H1 (cell line): ENCODE measurements at regions not wholly inside any gene's neighbourhood (a gene's known extent, or its start where the extent isn't known, plus 50 kb on each side); places are given as distances from the start of the nearest gene placed in this dataset.

Source experiments
- CTCF ChIA-PET: fragments of 300-600 bp; sonication (Branson Sonifier 250); formaldehyde crosslinking; loops from one replicate; lab custom pipeline; 2021; ENCODE audit not compliant: partially characterized antibody; lab: Charles Lee
- POLR2A ChIA-PET: fragments of 300-600 bp; sonication (Branson Sonifier 250); formaldehyde crosslinking; loops from one replicate; lab custom pipeline; 2021; ENCODE audit warnings: inconsistent platforms; ENCODE audit not compliant: partially characterized antibody; lab: Charles Lee
- DNase-seq, 2 experiments: peaks; one replicate each; pipeline versions ENCODE4 v3.0.0 to v3.0.0-alpha.2; 2010 to 2022; ENCODE audit warnings: low spot score in 2 of 2, low read depth in 1 of 2, mixed read lengths in 1 of 2
- FAIRE-seq: peaks from 2 replicates; lab custom pipeline; 2011; peaks lifted over from hg19 to GRCh38; lab: Jason Lieb, UNC
- H2AFZ ChIP-seq: 2 replicates; pipeline ENCODE4 v1.8.1; 2012; ENCODE audit warnings: low read length, inconsistent platforms
- H2AK5ac ChIP-seq: 2 replicates; pipeline ENCODE4 v1.6.1; 2013; ENCODE audit warnings: low read depth, low read length
- H2BK120ac ChIP-seq: replicated peaks from 2 replicates; pipeline ENCODE3; 2013; ENCODE audit warnings: low read depth, low read length, inconsistent platforms
- H2BK12ac ChIP-seq: 2 replicates; pipeline ENCODE4 v1.6.1; 2013; ENCODE audit warnings: low read depth, low read length
- H2BK15ac ChIP-seq: 2 replicates; pipeline ENCODE4 v1.6.1; 2013; ENCODE audit warnings: low read length
- H2BK20ac ChIP-seq: 2 replicates; pipeline ENCODE4 v1.6.1; 2013; ENCODE audit warnings: low read length
- H2BK5ac ChIP-seq: 2 replicates; pipeline ENCODE4 v1.6.1; 2013; ENCODE audit warnings: low read depth, low read length
- H3K14ac ChIP-seq: 2 replicates; pipeline ENCODE4 v1.6.1; 2013; ENCODE audit warnings: inconsistent platforms; ENCODE audit not compliant: insufficient read length
- H3K18ac ChIP-seq: 2 replicates; pipeline ENCODE4 v1.6.1; 2013; ENCODE audit warnings: low read length; ENCODE audit errors: extremely low read depth
- H3K23ac ChIP-seq: 2 replicates; pipeline ENCODE4 v1.6.1; 2013; ENCODE audit warnings: inconsistent platforms; ENCODE audit not compliant: insufficient read length
- H3K23me2 ChIP-seq: 2 replicates; pipeline ENCODE4 v1.6.1; 2013; ENCODE audit warnings: low read depth, low read length
- H3K27ac ChIP-seq: 2 replicates; pipeline ENCODE4 v1.6.1; 2011; ENCODE audit warnings: low read depth, low read length, inconsistent platforms
- H3K27me3 ChIP-seq, 4 experiments: replicated peaks in 1 of 4; 1 replicate in 1 of 4; 2 replicates in 3 of 4; pipeline versions ENCODE4 v1.6.1 to v1.8.1; 2011 to 2013; ENCODE audit warnings: low read length in 3 of 4, mild to moderate bottlenecking in 3 of 4, inconsistent platforms in 2 of 4, mixed read lengths in 2 of 4, moderate library complexity in 1 of 4; ENCODE audit not compliant: control insufficient read depth in 3 of 4, insufficient read depth in 3 of 4; ENCODE audit errors: extremely low read depth in 1 of 4
- H3K36me3 ChIP-seq, 4 experiments: 2 replicates each; pipeline versions ENCODE4 v1.6.1 to v1.8.1; 2011 to 2013; ENCODE audit warnings: mild to moderate bottlenecking in 4 of 4, low read length in 3 of 4, moderate library complexity in 2 of 4, control low read depth in 1 of 4, inconsistent platforms in 1 of 4; ENCODE audit not compliant: insufficient read depth in 4 of 4, control insufficient read depth in 2 of 4
- H3K4ac ChIP-seq: replicated peaks from 2 replicates; pipeline ENCODE3; 2013; ENCODE audit warnings: low read length, low read depth, mixed read lengths, inconsistent platforms; ENCODE audit not compliant: insufficient read length
- H3K4me1 ChIP-seq, 4 experiments: replicated peaks in 1 of 4; 1 replicate in 1 of 4; 2 replicates in 3 of 4; pipeline versions ENCODE4 v1.6.1 to v1.8.1; 2011 to 2013; ENCODE audit warnings: low read length in 3 of 4, inconsistent platforms in 2 of 4, mixed read lengths in 1 of 4; ENCODE audit not compliant: insufficient read depth in 4 of 4, control insufficient read depth in 3 of 4
- H3K4me2 ChIP-seq, 2 experiments: 2 replicates each; pipeline versions ENCODE4 v1.6.1 to v1.8.1; 2011 to 2013; ENCODE audit warnings: low read depth in 2 of 2, low read length in 2 of 2, control low read depth in 1 of 2, inconsistent platforms in 1 of 2, mild to moderate bottlenecking in 1 of 2; ENCODE audit not compliant: insufficient read depth in 1 of 2
- H3K4me3 ChIP-seq, 4 experiments: fragments of 200-600, 300-600 bp in 1 of 4; sonication (generic), shearing (Covaris generic), sonication (Bioruptor Twin) in 1 of 4; 2 replicates each; pipeline versions ENCODE4 v1.5.1 to v1.8.1; 2011 to 2016; ENCODE audit warnings: low read length in 4 of 4, low read depth in 3 of 4, control low read depth in 2 of 4, inconsistent platforms in 2 of 4, mild to moderate bottlenecking in 2 of 4, mixed read lengths in 1 of 4, moderate library complexity in 1 of 4; ENCODE audit not compliant: insufficient read depth in 2 of 4; ENCODE audit errors: extremely low read depth in 1 of 4
- H3K56ac ChIP-seq: replicated peaks from 2 replicates; pipeline ENCODE3; 2013; ENCODE audit warnings: low read depth, mild to moderate bottlenecking, mixed read lengths, low read length, inconsistent platforms; ENCODE audit not compliant: insufficient read length
- H3K79me1 ChIP-seq: 2 replicates; pipeline ENCODE4 v1.6.1; 2013; ENCODE audit warnings: low read depth, low read length, control low read depth
- H3K79me2 ChIP-seq, 2 experiments: 2 replicates each; pipeline versions ENCODE4 v1.6.1 to v1.8.1; 2012 to 2013; ENCODE audit warnings: low read length in 2 of 2, mild to moderate bottlenecking in 2 of 2, inconsistent platforms in 1 of 2; ENCODE audit not compliant: insufficient read depth in 2 of 2, control insufficient read depth in 1 of 2
- H3K9ac ChIP-seq, 4 experiments: replicated peaks in 1 of 4; 1 replicate in 1 of 4; 2 replicates in 3 of 4; pipeline versions ENCODE4 v1.6.1 to v1.8.1; 2011 to 2013; ENCODE audit warnings: low read depth in 3 of 4, low read length in 3 of 4, control low read depth in 2 of 4, mild to moderate bottlenecking in 2 of 4, moderate library complexity in 2 of 4, inconsistent platforms in 1 of 4; ENCODE audit errors: extremely low read depth in 1 of 4
- H3K9me3 ChIP-seq, 2 experiments: 2 replicates each; pipeline versions ENCODE4 v1.6.1 to v1.8.1; 2012 to 2013; ENCODE audit warnings: mild to moderate bottlenecking in 2 of 2, moderate library complexity in 2 of 2, control low read depth in 1 of 2, inconsistent platforms in 1 of 2, low read depth in 1 of 2, low read length in 1 of 2, mixed read lengths in 1 of 2; ENCODE audit not compliant: insufficient read depth in 2 of 2
- H4K20me1 ChIP-seq, 2 experiments: replicated peaks in 1 of 2; 2 replicates each; pipeline versions ENCODE3 to v1.8.1; 2011 to 2013; ENCODE audit warnings: inconsistent platforms in 2 of 2, low read length in 2 of 2, mild to moderate bottlenecking in 1 of 2; ENCODE audit not compliant: insufficient read depth in 2 of 2, control insufficient read depth in 1 of 2
- H4K5ac ChIP-seq: 2 replicates; pipeline ENCODE4 v1.6.1; 2013; ENCODE audit warnings: low read length, low read depth, mixed read lengths, inconsistent platforms; ENCODE audit not compliant: insufficient read length
- H4K8ac ChIP-seq: 2 replicates; pipeline ENCODE4 v1.8.0; 2013; ENCODE audit warnings: mild to moderate bottlenecking, moderate library complexity, low read length, inconsistent platforms; ENCODE audit not compliant: insufficient read depth; ENCODE audit errors: extremely low read depth
- H4K91ac ChIP-seq: replicated peaks from 2 replicates; pipeline ENCODE3; 2013; ENCODE audit warnings: low read length, mixed read lengths, inconsistent platforms; ENCODE audit not compliant: insufficient read length
- CEBPB ChIP-seq: IDR thresholded peaks from 2 replicates; pipeline ENCODE4 v1.6.1; 2012; ENCODE audit warnings: low read depth, low read length
- FOSL1 ChIP-seq: IDR thresholded peaks from 2 replicates; pipeline ENCODE4 v1.6.1; 2011; ENCODE audit warnings: mild to moderate bottlenecking, low read depth, low read length, moderate library complexity; ENCODE audit not compliant: insufficient read depth
- SP1 ChIP-seq: IDR thresholded peaks from 2 replicates; pipeline ENCODE4 v1.6.1; 2011; ENCODE audit warnings: low read depth, low read length
- TBP ChIP-seq: IDR thresholded peaks from 2 replicates; pipeline ENCODE4 v1.6.1; 2011; ENCODE audit warnings: low read depth, low read length, improper control_type of control experiment
- WGBS, 2 experiments: shearing (Covaris generic) in 1 of 2; methylation state at CpG; one replicate each; pipeline versions ENCODE4 v1.1.6 to v1.1.7; 2013 to 2015; ENCODE audit warnings: low lambda C conversion rate in 2 of 2, mixed read lengths in 2 of 2, inconsistent platforms in 1 of 2, low coverage in 1 of 2, missing lambda C conversion rate in 1 of 2; ENCODE audit not compliant: insufficient replicate concordance in 2 of 2, insufficient coverage in 1 of 2, insufficient read length in 1 of 2; ENCODE audit errors: extremely low coverage in 1 of 2, missing lambda C conversion rate in 1 of 2; 5-methylcytosine and 5-hydroxymethylcytosine counted together

- ChIA-PET POLR2A (no interaction called here), CTCF (interaction anchor here (0.9 kb wide), 1 partner anchor 9 kb away, joined by 3 read pairs; no protein-coding TSS in a partner anchor)
Measured at GRCh38 chr11:97398246-97398645, 1008.4 kb downstream of the JRKL start.

More at GRCh38 chr11:97398246-97398645, 1008.4 kb downstream of the JRKL start:
- no peaks in the 10 kb centered on the region for H3K4me1 ChIP-seq
- no peak overlapping the region for H4K5ac ChIP-seq
- no peaks in the 10 kb centered on the region for H3K36me3 ChIP-seq
- no peak overlapping the region for H3K23ac ChIP-seq
- no peak overlapping the region for H2BK15ac ChIP-seq
- no peak for TF ChIP-seq SP1
- no peak for TF ChIP-seq TBP
- no peak for TF ChIP-seq FOSL1
- TF ChIP-seq CEBPB: no peak
- TF ChIP-seq, all 59 proteins: peak for 0
- Histone ChIP-seq H2AFZ (peak overlapping the region; percentile 22; the same call in 1 of the 2 replicates), H3K9ac (no peak overlapping the region), H2BK20ac (no peak overlapping the region), H3K79me2 (no peaks in the 10 kb centered on the region), H3K9me3 (no peaks in the 10 kb centered on the region), H3K14ac (no peak overlapping the region), H2BK12ac (no peak overlapping the region), H4K8ac (no peak overlapping the region), H3K79me1 (no peaks in the 10 kb centered on the region), H3K27ac (no peak overlapping the region), H3K56ac (no peak overlapping the region), H3K27me3 (no peaks in the 10 kb centered on the region), H2AK5ac (no peak overlapping the region), H4K20me1 (no peaks in the 10 kb centered on the region), H2BK120ac (no peak overlapping the region), H3K23me2 (no peaks in the 10 kb centered on the region), H3K4ac (no peak overlapping the region), H3K4me3 (no peak overlapping the region), H3K4me2 (no peak overlapping the region), H4K91ac (no peak overlapping the region), H2BK5ac (no peak overlapping the region), H3K18ac (no peak overlapping the region)
- no peak for DNase-seq
- FAIRE-seq: no peak
- WGBS, 2 experiments: 87% methylated on average over 4 of the region's 4 CpGs; no CpG with 5 or more reads in 1 of the 2 experiments
